Epithelial cell of esophagus (primary cell): ENCODE measurements at regions not wholly inside any gene's neighbourhood (a gene's known extent, or its start where the extent isn't known, plus 50 kb on each side); places are given as distances from the start of the nearest gene placed in this dataset.

Source experiments
- DNase-seq: peaks from one replicate; pipeline ENCODE4 v3.0.0; 2010; ENCODE audit warnings: low read depth
- H3K4me3 ChIP-seq: 2 replicates; pipeline ENCODE4 v1.5.1; 2011; ENCODE audit warnings: mild to moderate bottlenecking, low read length, control low read depth
- TF ChIP-seq, protein P1 (sequence below): IDR thresholded peaks from 2 replicates; pipeline ENCODE4 v1.5.1; 2011; ENCODE audit warnings: low read depth, mild to moderate bottlenecking, low read length, control low read depth, inconsistent platforms; ENCODE audit not compliant: insufficient read depth; ENCODE audit errors: missing control alignments

DNA sequence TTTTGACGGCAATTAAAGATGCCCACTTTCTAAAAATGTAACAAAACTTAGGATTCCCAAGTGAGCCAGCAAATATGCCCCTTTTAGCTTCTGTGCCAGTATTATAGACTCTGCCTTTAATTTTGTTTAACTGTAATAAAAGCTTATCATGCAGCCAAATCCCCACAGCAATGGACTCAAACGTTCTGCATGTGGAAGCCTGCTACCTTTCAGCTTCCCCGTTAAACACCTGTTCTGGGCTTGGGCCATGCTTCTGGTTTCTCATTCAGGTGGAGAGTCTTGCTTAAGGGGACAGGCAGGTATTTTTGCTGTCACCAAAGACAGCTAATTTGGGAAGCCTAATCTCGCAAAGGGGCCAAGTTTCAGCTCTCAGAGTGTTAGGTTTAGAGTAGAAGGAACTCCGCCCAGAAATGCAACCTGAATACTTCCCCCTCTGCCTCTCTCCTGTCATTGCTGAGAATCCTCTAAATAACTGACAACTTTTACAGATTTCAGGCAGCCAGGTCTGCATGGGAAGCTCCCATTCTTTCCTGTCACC, 399.4 kb upstream of the ATP11B start:
- no peak for DNase-seq
- no peak overlapping the region for H3K4me3 ChIP-seq
- TF ChIP-seq, protein P1, sequence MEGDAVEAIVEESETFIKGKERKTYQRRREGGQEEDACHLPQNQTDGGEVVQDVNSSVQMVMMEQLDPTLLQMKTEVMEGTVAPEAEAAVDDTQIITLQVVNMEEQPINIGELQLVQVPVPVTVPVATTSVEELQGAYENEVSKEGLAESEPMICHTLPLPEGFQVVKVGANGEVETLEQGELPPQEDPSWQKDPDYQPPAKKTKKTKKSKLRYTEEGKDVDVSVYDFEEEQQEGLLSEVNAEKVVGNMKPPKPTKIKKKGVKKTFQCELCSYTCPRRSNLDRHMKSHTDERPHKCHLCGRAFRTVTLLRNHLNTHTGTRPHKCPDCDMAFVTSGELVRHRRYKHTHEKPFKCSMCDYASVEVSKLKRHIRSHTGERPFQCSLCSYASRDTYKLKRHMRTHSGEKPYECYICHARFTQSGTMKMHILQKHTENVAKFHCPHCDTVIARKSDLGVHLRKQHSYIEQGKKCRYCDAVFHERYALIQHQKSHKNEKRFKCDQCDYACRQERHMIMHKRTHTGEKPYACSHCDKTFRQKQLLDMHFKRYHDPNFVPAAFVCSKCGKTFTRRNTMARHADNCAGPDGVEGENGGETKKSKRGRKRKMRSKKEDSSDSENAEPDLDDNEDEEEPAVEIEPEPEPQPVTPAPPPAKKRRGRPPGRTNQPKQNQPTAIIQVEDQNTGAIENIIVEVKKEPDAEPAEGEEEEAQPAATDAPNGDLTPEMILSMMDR, result no peak

- TF ChIP-seq, protein P1, result no peak
- H3K4me3 ChIP-seq, result no peak overlapping the region
- DNase-seq, result no peak
Observed at GRCh38 chr3:182397164-182397563, 396.1 kb upstream of the ATP11B start.

GRCh38 chr3:182399978-182400737, 393.1 kb upstream of the ATP11B start:
- TF ChIP-seq, protein P1, result no peak
- DNase-seq, result no peak
- no peak overlapping the region for H3K4me3 ChIP-seq

DNA sequence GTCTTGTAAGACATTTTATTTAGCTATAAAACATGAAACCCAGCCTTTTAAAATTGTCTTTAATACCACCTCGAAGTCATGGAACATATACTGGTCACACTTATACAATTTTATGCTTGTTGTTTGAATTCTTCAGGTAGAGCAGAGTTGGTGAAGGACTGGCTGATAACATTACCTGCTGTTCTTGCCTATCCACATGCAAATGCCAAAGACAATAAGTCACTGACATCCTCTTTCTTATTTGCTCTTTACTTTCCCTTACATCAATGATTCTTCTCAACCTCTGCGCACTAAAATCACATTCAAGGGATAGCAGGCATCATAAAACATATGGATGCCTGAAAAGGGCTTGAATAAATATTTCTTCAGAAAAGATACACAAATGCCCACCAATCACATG, 392.5 kb upstream of the ATP11B start:
- no peak for DNase-seq
- TF ChIP-seq, protein P1, result no peak
- H3K4me3 ChIP-seq, result no peak overlapping the region

- no peak overlapping the region for H3K4me3 ChIP-seq
- no peak for DNase-seq
- TF ChIP-seq, protein P1, result no peak
Observed at GRCh38 chr3:182404031-182404430, 389.3 kb upstream of the ATP11B start.

DNA sequence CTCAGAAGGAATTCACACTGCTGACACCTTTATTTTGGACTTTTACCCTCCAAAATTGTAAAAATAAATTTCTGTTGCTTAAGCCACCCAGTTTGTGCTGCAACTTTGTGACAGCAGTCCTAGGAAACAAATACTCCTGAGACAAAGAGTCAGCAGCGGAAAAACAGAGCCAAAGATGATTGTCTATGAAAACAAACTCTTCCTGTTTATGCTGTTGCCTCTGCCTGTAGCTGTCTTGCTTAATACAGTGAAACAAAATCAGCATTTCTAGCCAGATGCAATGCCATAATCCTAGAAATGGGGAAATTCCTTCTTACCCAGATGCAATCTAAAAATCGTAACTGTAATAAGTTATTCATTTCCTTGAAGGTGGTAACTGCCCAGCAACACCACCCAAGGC, 387.5 kb upstream of the ATP11B start:
- no peak overlapping the region for H3K4me3 ChIP-seq
- DNase-seq, result peak; percentile 34
- TF ChIP-seq, protein P1, result no peak

DNA sequence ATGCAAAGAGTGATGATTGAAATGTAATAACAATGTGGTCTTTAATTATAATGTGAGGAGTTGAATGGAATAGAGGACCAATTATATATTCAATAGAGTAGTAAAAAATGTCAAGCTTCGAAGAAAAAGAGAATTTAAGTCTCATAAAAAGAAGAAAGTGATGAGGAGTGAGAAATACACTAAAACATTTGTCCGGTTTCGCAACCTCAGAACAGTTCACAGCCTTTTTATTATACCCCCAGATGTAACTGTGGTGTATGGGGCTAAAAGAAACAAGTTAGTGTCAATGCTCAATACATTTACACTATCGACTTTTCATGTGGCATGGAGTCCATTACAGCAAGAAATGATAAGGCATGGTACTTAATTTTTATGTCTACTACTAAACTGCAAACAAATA, 386.5 kb upstream of the ATP11B start:
- TF ChIP-seq, protein P1, result no peak
- no peak for DNase-seq
- no peak overlapping the region for H3K4me3 ChIP-seq
